ENCODE measurements at regions not wholly inside any gene's neighbourhood (a gene's known extent, or its start where the extent isn't known, plus 50 kb on each side); places are given as distances from the start of the nearest gene placed in this dataset.

DNA sequence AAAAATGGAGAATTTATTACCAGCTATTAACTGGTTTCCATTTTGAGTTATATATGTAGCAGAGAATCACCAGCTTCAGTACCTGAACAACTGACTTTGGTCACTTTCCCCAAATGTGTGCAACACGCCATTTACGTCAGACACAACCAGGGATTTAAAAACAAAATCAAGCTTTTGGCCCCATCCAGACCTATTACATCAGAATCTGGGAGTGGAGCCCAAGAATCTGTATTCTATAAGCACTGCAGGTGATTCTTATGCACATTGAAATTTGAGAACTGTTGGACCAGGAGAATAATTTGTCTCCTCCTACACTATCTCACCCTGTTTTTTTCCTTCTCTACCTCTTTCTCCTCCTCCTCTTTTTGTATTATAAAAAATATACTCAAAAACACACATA, 295.9 kb downstream of the PRELID2 start:
- in situ Hi-C loops (cut with MboI; ENCODE audit: low sequenced_read_pairs) = no loop called here
- ChIA-PET CTCF (no interaction called here), POLR2A (ENCODE audit: unreplicated experiment) (no interaction called here)
- no peaks in the 10 kb centered on the region for H3K36me3 ChIP-seq (ENCODE audit: control insufficient read depth, insufficient read depth, low read length)
- no TSS peak for BruUV-seq (replicated peaks)
- intact Hi-C loops (cut with micrococcal nuclease) = no loop called here
- no peak overlapping the region for H3K9ac ChIP-seq (ENCODE audit: low read depth, low read length)
- H2AK5ac ChIP-seq (ENCODE audit: low read depth, low read length) = no peak overlapping the region
- H3K79me1 ChIP-seq (ENCODE audit: low read depth in 1 of 2, low read length in 2 of 2) = no peaks in the 10 kb centered on the region
- TF ChIP-seq RAD21 (IDR thresholded peaks at IDR 0.05; ENCODE audit: low read length) = no peak
- TF ChIP-seq POLR2A (IDR thresholded peaks at IDR 0.05; ENCODE audit: low read depth, low read length) = no peak
- TF ChIP-seq, protein P1, sequence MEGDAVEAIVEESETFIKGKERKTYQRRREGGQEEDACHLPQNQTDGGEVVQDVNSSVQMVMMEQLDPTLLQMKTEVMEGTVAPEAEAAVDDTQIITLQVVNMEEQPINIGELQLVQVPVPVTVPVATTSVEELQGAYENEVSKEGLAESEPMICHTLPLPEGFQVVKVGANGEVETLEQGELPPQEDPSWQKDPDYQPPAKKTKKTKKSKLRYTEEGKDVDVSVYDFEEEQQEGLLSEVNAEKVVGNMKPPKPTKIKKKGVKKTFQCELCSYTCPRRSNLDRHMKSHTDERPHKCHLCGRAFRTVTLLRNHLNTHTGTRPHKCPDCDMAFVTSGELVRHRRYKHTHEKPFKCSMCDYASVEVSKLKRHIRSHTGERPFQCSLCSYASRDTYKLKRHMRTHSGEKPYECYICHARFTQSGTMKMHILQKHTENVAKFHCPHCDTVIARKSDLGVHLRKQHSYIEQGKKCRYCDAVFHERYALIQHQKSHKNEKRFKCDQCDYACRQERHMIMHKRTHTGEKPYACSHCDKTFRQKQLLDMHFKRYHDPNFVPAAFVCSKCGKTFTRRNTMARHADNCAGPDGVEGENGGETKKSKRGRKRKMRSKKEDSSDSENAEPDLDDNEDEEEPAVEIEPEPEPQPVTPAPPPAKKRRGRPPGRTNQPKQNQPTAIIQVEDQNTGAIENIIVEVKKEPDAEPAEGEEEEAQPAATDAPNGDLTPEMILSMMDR (conservative IDR thresholded peaks at IDR 0.05; ENCODE audit: low read depth, low read length) = no peak
- TF ChIP-seq RCOR1 (IDR thresholded peaks at IDR 0.05; ENCODE audit: insufficient replicate concordance, low read length) = no peak
- TF ChIP-seq BHLHE40 (IDR thresholded peaks at IDR 0.05; ENCODE audit: low read depth, low read length) = no peak
- TF ChIP-seq CHD1 (IDR thresholded peaks at IDR 0.05; ENCODE audit: low read depth, low read length) = no peak
- TF ChIP-seq, protein P2, sequence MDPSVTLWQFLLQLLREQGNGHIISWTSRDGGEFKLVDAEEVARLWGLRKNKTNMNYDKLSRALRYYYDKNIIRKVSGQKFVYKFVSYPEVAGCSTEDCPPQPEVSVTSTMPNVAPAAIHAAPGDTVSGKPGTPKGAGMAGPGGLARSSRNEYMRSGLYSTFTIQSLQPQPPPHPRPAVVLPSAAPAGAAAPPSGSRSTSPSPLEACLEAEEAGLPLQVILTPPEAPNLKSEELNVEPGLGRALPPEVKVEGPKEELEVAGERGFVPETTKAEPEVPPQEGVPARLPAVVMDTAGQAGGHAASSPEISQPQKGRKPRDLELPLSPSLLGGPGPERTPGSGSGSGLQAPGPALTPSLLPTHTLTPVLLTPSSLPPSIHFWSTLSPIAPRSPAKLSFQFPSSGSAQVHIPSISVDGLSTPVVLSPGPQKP (IDR thresholded peaks at IDR 0.05; ENCODE audit: borderline replicate concordance, low read depth, low read length) = no peak
- TF ChIP-seq MXI1 (IDR thresholded peaks at IDR 0.05; ENCODE audit: borderline replicate concordance, low read depth, low read length) = no peak
- no peak for TF ChIP-seq MAZ (IDR thresholded peaks at IDR 0.05; ENCODE audit: borderline replicate concordance, low read depth, low read length)
- TF ChIP-seq SMC3 (IDR thresholded peaks at IDR 0.05; ENCODE audit: low read depth, low read length) = no peak
- no peak for TF ChIP-seq CEBPB (IDR thresholded peaks at IDR 0.05; ENCODE audit: low read depth, low read length)
- no peak for TF ChIP-seq MAFK (IDR thresholded peaks at IDR 0.05; ENCODE audit: low read depth, low read length)
- TF ChIP-seq FOS (IDR thresholded peaks at IDR 0.05; ENCODE audit: low read depth, low read length) = no peak
- TF ChIP-seq, protein P3, sequence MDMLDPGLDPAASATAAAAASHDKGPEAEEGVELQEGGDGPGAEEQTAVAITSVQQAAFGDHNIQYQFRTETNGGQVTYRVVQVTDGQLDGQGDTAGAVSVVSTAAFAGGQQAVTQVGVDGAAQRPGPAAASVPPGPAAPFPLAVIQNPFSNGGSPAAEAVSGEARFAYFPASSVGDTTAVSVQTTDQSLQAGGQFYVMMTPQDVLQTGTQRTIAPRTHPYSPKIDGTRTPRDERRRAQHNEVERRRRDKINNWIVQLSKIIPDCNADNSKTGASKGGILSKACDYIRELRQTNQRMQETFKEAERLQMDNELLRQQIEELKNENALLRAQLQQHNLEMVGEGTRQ (IDR thresholded peaks at IDR 0.05; ENCODE audit: low read depth, low read length) = no peak
- TF ChIP-seq NFE2L2 (IDR thresholded peaks at IDR 0.05; ENCODE audit: low read depth, low read length) = no peak
- TF ChIP-seq RFX5 (IDR thresholded peaks at IDR 0.05; ENCODE audit: low read depth, low read length) = no peak
- H4K91ac ChIP-seq (ENCODE audit: insufficient read depth, low read depth, low read length) = no peak overlapping the region
- no peak overlapping the region for H3K27ac ChIP-seq (ENCODE audit: insufficient read depth, low read length)
- H3K9me1 ChIP-seq (ENCODE audit: insufficient read depth, low read length) = no peaks in the 10 kb centered on the region
- no peak overlapping the region for H2BK5ac ChIP-seq (ENCODE audit: low read depth, low read length, poor library complexity, severe bottlenecking)
- no CpG with 5 or more reads among the region's 2 CpGs for WGBS, 2 experiments (ENCODE audit: extremely low coverage in 2 of 2, insufficient read length in 1 of 2)
- H3K18ac ChIP-seq (ENCODE audit: low read depth, low read length) = no peak overlapping the region
- no peak overlapping the region for H3K4me2 ChIP-seq (ENCODE audit: low read depth, low read length)
- H3K4ac ChIP-seq (ENCODE audit: low read depth, low read length) = no peak overlapping the region
- no peak for ATAC-seq (ENCODE audit: low read depth)
- dilution Hi-C loops (cut with HindIII; ENCODE audit: low sequenced_read_pairs, unreplicated experiment) = no loop called here
- peaks cover 5% of the 10 kb centered on the region; the same call in 1 of the 2 replicates for H3K4me1 ChIP-seq (ENCODE audit: control insufficient read depth, insufficient read depth, low read length)
- no peak overlapping the region for H3K23ac ChIP-seq (ENCODE audit: low read depth, low read length)
- H2BK120ac ChIP-seq (ENCODE audit: low read depth, low read length) = no peak overlapping the region
- no peak overlapping the region for H3K14ac ChIP-seq (replicated peaks; ENCODE audit: low read depth, low read length)
- no peaks in the 10 kb centered on the region for H4K20me1 ChIP-seq (ENCODE audit: insufficient read depth, low read length)
- no peak overlapping the region for H4K5ac ChIP-seq (ENCODE audit: low read depth, low read length)
- H2AK9ac ChIP-seq (replicated peaks; ENCODE audit: low read depth, low read length, poor library complexity) = no peak overlapping the region
- H3K56ac ChIP-seq (ENCODE audit: extremely low read depth, insufficient read depth, low read length) = no peak overlapping the region
- 0 out of 4 replicates have a peak overlapping the region, but pooled peaks of 1 of the 2 experiments have one; percentile 8 for H4K8ac ChIP-seq (ENCODE audit: low read depth in 2 of 2, low read length in 2 of 2)
- no peak overlapping the region for H2BK15ac ChIP-seq (ENCODE audit: low read depth, low read length)
- DNase-seq = peak; percentile 39
- no peak overlapping the region for H2AFZ ChIP-seq (replicated peaks; ENCODE audit: low read length, poor library complexity)
- no peak overlapping the region for H2BK20ac ChIP-seq (ENCODE audit: low read depth, low read length)
- H3K9me3 ChIP-seq (ENCODE audit: control insufficient read depth, insufficient read depth, low read length) = no peaks in the 10 kb centered on the region; the same call in 1 of the 2 replicates
- H3K4me3 ChIP-seq (ENCODE audit: insufficient read depth, low read depth, low read length) = no peak overlapping the region
- no peaks in the 10 kb centered on the region for H3K27me3 ChIP-seq (ENCODE audit: control insufficient read depth, insufficient read depth, low read length)

All from IMR-90 (cell line).